GM12873 (cell line): ENCODE measurements at regions not wholly inside any gene's neighbourhood (a gene's known extent, or its start where the extent isn't known, plus 50 kb on each side); places are given as distances from the start of the nearest gene placed in this dataset.

Experiments used
- TF ChIP-seq, protein P1 (sequence below): IDR thresholded peaks from 2 replicates; pipeline ENCODE4 v1.5.1; 2012; ENCODE audit warnings: low read depth, mild to moderate bottlenecking, moderate library complexity, low read length, control low read depth; ENCODE audit not compliant: insufficient read depth; ENCODE audit errors: missing control alignments

DNA sequence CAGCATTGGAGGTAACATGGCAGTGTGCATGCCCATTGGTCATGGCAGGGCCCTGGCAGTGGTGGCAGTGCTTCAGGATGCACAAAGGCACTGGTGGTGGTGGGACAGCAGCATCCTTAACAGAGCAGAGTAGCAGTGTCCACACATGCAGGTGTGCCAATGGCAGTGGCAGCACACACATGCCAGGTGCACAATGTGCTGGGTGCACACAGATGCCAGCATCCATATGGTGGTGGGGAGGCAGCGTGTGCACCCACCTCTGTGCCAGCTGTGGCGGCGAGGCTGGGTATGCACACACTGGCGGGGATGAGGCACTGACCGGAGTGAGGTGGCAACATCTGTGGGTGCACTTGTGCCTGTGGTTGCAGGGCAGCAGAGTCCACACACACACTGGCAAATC lies 150.6 kb downstream of the SI start:
- TF ChIP-seq, protein P1, sequence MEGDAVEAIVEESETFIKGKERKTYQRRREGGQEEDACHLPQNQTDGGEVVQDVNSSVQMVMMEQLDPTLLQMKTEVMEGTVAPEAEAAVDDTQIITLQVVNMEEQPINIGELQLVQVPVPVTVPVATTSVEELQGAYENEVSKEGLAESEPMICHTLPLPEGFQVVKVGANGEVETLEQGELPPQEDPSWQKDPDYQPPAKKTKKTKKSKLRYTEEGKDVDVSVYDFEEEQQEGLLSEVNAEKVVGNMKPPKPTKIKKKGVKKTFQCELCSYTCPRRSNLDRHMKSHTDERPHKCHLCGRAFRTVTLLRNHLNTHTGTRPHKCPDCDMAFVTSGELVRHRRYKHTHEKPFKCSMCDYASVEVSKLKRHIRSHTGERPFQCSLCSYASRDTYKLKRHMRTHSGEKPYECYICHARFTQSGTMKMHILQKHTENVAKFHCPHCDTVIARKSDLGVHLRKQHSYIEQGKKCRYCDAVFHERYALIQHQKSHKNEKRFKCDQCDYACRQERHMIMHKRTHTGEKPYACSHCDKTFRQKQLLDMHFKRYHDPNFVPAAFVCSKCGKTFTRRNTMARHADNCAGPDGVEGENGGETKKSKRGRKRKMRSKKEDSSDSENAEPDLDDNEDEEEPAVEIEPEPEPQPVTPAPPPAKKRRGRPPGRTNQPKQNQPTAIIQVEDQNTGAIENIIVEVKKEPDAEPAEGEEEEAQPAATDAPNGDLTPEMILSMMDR = no peak

DNA sequence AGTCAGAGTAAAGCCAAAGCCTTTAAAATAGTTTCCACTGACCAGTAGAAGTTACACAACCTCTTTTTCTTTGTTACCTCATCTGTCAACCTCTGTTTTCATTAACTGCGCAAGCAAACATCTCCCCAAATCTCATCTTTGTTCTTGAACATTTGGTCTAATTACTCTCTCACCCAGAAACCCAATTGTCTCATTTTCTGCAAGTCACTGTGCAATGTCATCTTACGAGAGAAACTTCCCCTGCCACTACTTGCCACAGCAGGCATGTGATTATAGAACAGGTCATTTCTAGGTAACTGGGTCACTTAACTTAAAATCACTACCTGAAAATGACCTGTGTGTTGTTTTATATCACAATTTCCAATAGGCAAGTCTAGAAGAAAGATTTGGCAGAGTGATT lies 159.4 kb downstream of the SI start:
- TF ChIP-seq, protein P1 = no peak

DNA sequence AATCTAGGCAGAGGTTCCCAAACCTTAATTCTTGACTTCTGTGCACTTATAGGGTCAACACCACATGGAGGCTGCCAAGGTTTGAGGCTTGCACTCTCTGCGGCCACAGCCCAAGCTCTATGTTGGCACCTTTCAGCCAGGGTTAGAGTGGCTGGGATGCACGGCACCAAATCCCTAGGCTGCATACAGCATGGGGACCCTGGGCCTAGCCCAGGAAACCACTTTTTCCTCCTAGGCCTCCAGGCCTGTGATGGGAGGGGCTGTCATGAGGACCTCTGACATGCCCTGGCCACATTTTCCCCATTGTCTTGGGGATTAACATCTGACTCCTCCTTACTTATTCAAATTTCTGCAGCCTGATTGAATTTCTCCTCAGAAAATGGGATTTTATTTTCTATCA lies 165.4 kb downstream of the SI start:
- TF ChIP-seq, protein P1 = no peak

DNA sequence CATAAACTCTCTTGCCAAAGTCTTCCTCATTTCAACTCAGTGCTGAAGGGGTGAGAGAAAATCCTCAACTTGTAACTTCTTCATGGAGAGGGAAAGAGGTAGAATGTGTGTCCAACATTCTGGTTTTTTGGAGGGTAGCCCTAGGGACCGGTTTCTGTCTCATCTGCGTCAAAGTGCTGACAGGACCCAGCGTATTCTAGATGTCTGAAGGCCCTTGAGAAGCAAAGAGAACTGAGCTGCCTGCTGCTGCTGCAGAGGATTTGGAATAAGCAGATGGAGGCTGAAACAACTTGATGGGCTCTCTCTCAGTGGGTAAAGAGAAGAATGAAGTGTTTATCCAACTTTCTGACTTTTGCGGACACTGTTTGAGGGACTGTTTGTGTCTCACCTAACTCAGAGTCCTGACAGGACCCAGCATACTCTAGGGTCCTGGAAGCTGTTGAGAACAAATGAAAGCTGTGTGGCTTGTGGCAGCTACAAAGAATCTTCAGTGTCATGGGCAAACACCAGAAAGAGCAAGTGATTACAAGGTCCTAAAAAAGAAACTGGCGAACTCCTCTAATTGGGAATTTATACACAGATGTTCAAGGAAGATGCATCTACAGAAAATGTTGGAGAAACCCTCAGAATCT lies 174.4 kb downstream of the SI start:
- TF ChIP-seq, protein P1 = no peak

DNA sequence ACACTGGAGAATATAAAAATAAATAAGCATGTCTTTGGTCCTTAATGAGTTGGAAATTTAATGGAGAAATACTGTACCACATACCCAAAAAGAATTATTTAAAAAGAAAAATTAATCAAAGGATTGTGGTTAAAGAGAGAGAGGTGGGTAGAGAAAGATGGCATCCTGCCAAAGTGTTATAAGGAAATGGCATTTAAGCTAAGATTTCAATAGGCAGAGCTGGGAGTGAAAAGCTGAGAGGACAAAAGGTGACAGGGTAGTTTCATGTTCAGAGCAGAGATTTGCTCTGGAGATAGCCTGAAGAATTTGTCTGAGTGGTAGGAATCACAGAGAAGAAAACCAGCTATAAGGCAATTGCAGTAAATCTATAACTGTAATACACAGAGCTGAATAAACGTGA lies 181.0 kb downstream of the SI start:
- TF ChIP-seq, protein P1 = no peak

DNA sequence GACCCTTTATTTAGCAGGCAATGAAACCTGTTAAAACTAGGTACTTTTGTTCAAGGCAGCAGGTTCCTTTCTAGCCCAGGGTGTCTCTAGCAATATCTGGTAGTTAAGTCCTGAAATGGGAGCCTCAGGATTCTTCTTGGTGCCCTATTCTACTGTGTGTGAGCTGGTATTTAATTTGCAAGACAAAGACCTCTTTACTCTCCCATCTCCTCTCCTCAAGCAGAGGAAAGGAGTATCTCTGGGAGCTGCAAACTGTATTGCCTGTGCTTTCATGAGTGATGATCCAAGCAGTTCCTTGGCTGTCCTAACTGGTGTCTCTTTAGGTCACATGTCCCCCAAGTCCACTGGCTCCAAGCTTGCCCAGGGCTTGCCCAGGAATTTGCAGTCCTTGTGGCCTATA lies 188.2 kb downstream of the SI start:
- TF ChIP-seq, protein P1 = no peak

DNA sequence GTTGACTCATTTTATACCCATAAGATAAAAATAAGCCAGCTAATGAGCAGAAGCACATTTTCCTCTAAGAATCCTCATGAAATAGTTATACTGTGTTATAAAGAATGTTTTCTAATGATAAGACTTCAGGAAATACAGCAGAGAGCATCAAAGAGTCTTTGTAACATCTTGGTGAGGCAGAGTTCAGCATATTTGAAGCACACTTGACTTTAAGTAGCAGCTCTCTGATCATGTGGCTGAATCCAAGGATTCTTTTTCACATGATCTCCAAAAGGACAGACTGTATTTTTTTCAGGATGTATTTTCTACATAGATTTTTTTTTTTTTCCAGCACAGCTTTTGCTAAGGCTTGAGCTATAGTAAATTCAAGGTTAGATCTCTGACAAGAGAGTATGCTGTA lies 195.1 kb downstream of the SI start:
- TF ChIP-seq, protein P1 = no peak
